ENCODE measurements at regions not wholly inside any gene's neighbourhood (a gene's known extent, or its start where the extent isn't known, plus 50 kb on each side); places are given as distances from the start of the nearest gene placed in this dataset.
"Not testable (repeated sequence)": the region's sequence is repeated elsewhere in the genome, so short reads cannot be mapped to it uniquely, and the experiment has no call there.

DNA sequence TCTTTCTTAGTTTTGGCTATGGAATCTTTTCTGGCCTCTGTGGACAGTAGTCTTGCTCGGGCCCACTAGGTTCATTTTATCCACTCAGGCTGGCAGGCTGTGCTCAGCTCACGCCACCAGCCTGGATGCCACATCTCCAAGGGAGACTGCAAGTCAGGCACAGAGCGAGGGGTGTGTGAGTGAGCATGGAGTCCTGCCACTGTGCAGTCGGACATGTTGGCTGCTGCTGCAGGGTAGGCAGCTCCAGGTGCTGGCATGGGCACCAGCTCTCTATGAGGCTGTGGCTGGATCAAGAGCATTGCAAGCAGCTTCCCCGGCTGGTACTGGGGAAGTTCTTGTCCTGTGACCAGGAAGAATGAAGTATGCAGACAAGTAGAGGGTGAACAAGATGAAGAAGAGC, 158.9 kb downstream of the PCTP start:
- no peak for DNase-seq (ENCODE audit: low read depth)

DNA sequence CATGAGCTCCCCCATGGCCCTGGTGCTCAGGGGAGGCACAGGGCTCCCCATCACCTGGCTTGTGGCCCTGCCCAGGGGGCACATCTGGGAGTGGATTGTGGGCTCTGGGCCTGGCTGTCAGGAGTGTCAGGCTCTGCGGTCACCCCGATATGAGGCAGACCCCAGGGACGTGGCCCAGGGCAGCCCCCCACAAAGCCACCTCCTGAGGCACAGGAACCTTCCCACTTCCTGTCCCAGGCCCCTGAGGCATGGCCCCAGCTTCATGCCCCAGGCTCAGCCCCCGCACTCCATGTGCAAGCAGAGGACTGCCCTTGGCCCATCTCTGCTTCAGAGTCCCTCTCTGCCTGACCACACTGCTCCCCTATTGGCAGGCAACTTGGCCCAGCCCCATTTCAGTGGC, 160.3 kb downstream of the PCTP start:
- DNase-seq (ENCODE audit: low read depth), result no peak

DNA sequence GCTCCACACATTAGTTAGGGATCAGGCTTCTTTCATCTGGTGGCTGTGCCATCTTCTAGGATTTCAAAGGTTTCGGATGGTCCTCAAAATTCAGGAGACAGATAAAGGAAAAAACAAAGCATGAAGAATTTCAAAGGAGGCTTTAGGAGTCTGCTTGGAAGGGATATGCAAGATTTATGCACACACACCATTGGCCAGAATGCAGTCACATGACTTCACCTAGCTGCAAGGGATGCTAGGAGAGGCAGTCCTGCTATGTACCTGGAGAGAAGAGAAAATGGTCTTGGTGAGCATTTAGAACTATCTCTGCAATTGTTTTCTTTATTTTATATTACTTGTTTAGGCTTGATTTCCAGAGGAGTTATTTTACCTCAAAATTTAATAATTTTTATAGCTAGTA, 174.6 kb downstream of the PCTP start:
- no peak for DNase-seq (ENCODE audit: low read depth)

DNA sequence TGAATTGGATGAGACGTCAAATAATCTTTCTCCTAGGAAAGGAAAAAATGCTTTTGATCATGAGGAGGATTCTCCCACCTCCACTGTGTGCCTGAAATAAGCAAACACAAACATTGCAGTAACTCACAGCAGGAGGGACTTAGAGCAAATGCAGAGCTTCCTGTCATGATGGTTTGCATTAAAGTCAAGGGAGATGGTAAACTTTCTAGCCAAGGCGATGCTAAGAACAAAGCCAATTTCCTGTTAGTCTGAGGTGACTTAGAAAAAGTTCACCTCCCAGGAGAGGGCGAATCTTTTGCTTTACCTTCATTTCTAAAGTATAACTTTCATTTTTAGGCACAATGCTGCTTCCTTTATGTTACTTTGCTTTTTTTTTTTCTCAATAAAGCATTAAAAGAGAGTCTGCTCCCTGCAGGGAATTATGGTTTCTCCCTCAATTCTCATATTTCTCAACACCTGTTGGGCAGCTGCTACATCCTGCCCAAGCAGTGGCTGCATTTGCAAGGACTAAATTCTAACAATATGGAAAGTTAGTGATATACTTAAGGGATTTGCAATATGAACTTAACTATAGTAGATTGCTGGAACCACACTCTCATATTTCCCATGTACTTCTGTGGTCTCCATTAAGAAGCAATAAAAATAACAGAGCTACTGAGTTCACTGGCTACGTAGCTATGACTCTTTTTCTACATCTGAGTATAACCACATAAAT, 175.6 kb downstream of the PCTP start:
- DNase-seq (ENCODE audit: low read depth), result no peak

DNA sequence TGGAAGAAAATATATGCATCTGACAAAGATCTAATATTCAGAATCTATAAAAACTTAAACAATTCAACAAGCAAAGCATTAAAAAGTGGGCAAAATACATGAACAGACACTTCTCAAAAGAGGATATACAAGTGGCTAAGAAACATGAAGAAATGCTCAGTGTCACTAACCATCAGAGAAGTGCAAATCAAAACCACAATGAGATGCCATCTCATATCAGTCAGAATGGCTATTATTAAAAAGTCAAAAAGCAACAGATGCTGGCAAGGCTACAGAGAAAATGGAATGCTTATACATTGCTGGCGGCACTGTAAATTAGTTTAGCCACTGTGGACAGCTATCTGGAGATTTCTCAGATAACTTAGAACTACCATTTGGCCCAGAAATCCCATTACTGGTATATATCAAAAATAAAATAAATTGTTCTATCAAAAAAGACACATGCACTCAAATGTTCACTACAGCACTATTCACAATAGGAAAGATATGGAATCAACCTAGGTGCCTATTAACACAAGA, 179.5 kb downstream of the PCTP start:
- no peak for DNase-seq (ENCODE audit: low read depth)

DNA sequence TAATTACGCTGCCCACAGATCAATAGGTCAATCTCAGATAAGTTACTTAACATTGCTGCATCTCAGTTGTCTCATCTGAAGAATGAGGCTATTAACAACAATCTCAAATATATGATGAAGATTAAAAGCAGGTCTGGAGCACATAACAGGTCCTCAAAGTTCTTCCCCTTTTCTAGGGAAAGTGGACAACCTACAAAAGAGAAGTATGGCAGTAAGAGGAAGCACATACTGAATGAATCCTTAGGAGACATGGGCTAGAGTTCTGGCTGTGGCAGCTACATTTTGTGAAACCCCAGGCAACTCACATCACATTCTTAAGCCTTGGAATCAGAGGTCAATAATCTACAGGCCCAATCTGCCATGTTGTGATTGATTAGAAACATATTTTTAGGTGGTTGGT, 180.6 kb downstream of the PCTP start:
- DNase-seq (ENCODE audit: low read depth), result no peak

DNA sequence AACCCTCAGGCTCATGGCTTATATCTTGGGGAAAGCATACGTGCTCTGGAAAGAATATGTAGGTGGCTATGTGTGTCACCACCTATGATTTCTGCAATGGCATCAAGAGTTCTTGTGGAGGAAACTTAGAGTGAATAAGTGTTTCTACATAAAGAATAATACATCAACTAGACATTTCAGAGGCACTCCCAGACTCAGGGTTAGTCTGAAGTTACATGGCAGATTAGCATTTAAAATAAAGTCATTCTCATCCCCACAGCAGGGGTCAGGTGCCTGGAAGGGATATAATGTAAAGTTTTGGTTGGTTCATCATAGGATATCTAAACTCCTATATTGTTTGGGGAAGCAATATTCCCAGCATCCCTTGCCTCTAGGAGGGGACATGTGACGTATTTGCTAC, 182.1 kb downstream of the PCTP start:
- DNase-seq (ENCODE audit: low read depth), result no peak

DNA sequence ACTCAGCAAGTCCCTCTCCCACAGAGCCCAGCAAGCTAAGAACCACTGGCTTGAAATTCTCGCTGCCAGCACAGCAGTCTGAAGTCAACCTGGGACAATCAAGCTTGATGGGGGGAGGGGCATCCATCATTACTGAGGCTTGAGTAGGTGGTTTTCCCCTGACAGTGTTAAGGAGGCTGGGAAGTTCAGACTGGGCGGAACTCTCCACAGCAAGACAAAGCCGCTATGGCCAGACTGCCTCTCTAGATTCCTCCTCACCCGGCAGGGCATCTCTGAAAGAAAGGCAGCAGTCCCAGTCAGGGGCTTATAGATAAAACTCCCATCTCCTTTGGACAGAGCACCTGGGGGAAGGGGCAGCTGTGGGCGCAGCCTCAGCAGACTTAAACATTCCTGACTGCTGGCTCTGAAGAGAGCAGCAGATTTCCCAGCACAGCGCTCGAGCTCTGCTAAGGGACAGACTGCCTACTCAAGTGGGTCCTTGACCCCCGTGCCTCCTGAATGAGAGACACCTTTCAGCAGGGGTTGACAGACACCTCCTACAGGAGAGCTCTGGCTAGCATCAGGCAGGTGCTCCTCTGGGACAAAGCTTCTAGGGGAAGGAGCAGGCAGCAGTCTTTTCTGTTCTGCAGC, 188.4 kb downstream of the PCTP start:
- DNase-seq (ENCODE audit: low read depth), result not testable (repeated sequence)

DNA sequence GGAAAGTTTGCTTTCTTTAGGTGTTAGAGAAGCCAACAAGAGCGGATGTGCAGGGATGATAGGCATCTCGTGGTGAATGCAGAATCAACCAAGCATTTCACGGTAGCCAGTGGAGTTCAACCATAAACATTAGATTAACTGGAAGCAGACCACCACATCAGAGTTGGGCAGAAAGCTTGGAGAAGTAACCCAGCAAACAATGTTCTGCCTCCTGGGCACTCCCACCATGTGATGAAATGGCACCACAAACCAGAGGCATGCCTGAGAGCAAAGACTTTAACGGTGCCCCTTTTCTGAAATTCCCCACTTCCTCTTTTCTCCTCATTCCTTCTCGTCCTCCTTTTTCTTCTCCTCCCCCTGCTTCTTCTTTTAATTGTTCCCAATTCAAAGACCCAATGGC, 193.5 kb upstream of the ANKFN1 start:
- no peak for DNase-seq (ENCODE audit: low read depth)

DNA sequence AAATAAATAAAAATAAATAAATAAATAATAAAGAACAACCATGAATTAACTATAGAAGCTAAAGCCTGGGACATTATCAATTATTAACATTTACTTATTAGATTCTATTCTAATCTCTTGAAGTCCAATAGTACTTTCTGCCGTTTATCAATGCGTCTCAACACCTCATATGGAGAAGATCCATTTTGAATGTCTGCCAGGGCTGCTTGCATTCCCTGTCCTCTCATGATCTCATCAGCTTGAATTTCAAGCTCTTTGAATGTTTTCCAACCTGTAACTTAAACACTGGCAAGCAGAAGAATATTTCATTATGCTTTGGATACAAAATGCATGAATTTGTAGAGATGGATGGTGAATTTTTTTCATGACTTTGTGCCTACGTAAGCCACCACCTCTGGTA, 191.9 kb upstream of the ANKFN1 start:
- no peak for DNase-seq (ENCODE audit: low read depth)

DNA sequence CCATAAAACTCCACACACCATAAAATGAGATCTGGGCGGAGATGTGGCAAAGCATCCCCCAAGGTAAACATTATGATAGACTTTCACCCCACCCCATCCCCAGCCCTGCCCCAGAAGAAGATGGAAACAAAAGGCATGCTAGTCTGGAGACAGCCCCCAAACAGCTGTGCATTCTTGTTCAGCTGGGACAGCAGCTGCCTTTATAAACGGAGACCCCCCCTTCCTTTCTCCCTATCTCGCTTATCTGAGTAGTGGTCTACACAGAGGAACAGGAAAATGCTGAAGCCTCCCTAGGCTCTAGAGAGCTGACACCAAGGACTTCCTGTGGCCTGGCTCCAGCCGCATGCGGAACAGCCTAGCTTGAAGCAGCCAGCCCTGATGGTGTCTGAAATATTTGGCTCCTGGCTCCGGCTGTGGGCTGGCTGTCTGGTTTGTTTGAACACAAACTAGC, 190.3 kb upstream of the ANKFN1 start:
- no peak for DNase-seq (ENCODE audit: low read depth)

DNA sequence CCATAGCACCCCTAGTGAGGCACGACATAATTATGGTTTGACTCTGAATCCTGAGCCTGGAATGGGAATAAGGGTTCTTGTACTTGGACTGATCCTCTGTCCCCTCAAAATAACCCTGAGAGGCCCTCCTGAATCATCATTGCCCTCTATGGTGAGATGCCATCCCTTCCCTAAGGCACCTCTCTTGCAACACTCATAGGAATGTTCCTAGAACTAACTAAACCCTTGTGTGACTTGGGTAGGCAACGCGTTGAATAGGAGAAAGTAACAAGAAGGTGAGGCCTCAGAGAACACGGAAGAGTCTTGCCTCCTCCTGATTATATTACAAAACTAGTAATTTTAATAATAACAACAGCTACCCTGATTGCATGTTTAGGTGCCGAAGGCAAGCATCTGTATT, 189.1 kb upstream of the ANKFN1 start:
- DNase-seq (ENCODE audit: low read depth), result no peak

DNA sequence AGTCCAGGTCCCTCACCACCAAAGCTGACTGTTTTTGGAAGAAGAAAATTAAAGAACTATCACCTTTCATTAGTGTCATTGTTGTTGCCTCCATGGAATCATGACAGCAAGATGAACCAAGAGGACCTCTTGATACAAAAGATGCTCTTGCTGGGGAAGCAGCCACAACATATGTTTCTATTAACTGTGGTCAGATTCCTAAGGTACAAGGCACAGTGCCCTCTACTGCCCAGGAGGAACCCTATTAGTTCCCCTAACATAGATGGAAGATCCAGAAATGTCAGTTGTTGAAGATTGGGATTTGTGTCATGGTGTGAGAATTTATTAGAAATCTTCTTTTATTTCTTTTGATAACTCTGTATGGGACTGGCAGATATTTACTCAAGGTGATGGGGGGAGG, 188.2 kb upstream of the ANKFN1 start:
- DNase-seq (ENCODE audit: low read depth), result no peak

DNA sequence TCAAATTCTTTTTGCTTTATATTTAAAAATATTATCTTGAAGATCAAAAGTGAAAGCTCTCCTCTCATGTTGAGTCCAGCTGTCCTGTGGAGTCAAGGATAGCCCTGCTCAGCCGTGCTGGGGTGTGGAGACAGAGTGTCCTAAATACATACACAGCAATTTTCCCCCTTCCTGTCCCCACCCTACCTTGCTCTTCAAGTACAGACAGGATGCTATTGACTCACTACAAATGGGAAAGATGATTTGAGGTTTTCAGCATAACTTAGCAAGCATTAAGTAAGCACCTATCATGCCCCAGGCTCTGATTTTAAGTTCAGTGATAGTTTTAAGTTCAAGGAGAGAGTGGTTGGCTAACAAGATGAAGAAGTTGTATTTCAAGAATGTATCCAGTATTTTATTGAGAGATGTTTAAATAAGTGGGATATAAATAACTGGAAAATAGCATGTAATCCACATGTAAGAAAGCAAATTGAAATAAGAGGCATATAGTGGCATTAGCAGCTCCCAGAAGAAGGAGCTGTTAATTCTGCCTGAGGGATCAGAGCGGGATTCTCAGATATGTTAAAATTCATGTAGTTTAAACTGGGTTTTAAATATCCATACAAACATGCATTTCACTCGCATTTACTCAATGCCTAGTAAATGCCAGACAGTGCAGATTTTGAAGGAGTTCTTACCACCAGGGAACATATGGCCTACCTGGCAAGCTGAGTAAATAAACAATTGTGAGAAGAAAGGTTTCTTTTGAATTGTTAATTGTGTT, 183.5 kb upstream of the ANKFN1 start:
- DNase-seq (ENCODE audit: low read depth), result no peak

DNA sequence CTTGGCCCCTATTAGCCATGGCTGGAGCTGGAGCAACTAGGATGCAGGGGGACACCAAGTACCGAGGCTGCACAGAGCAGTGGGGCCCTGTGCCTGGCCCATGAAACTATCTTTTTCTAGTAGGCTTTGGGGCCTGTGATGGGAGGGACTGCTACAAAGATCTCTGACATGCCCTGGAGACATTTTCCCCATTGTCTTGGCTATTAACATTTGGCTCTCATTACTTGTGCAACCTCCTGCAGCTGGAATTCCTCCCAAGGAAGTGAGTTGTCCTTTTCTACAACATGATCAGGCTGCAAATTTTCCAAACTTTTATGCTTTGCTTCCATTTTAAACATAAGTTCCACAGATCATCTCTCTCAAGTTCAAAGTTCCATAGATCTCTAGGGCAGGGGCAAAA, 174.7 kb upstream of the ANKFN1 start:
- DNase-seq (ENCODE audit: low read depth), result no peak

DNA sequence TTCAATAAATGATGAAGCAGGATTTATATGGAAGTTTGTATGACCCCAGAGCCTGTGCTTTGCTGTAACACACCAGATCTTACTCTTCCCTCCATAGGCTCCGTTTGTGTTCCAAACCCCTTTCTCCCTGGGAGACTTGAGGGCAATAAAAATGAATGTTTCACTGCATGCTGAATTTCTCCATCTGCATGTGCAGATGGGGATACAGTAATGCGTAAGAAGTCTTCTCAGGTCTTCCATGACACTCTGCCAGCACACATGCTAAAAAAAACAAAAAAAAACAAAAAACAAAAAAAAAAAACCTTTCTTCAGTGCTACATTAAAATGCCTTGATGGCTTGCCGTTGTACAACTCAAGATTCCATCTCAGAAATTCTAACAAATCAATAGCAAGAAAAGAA, 170.2 kb upstream of the ANKFN1 start:
- DNase-seq (ENCODE audit: low read depth), result no peak

DNA sequence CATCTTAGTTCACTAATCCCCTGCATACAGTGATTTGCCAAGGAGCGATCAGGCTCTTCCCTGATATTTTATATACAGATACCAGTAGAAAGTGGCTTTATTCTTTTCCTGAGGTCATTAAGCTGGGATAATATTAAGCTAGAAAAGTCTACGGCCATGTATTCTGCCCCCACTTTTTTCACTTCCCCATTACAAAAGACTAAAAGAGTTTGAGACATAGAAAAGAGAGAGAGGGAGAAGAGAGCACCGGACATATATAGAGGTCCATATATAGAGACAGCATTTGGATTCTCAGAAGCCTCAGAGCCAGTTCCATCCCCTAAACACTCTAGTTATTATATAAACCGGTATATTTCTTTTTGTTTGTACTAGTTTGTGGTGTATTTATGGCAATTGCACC, 166.5 kb upstream of the ANKFN1 start:
- no peak for DNase-seq (ENCODE audit: low read depth)

DNA sequence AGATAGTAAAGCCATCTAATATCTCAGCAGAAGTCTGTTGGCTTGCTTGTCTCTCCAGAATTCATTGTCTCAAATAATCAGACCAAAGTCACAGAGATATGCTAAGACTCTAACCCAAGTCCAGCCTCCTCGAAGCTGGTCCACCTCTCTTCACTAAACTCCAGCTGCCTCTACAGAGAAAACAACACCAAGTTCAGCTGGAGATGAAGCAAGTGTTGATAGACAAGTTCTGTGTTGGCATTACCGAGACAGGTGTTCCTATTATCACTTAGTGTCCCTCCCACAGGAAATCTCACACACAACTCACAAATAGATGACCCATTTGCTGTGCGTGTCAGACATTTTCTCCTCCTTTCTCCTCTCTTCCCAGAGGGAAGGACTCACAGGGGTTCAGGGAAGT, 164.4 kb upstream of the ANKFN1 start:
- no peak for DNase-seq (ENCODE audit: low read depth)

DNA sequence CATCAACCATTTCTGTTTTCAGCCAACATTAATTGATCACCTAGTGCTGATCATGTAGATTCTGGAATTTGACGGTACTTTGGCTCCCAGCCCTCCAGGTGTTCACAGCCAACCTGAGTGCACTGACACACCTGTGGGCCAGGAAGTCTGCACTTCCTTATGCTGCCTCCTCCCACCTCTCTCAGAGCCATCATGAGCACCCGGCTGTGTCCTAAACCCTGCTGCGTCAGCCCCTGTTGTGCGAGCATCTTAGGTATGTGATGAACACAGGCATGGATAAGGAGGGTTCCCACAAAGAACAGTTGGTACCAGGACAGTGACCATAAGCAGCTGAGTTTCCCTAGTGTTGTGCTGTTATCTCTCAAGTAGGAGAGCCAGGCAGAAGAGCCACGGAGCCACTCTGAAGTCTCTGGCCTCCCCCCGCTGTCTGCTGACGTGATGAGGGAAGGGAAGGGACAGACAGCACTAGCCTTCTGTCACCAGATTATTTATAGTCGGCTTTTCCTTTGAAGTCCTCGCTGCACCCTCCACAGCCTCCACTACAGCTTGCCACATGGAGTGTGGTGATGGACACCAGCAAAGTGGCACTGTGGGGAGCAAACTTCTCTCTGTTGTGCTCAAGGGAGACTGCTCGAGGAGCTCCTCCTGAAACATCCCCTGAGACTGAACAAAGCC, 162.8 kb upstream of the ANKFN1 start:
- no peak for DNase-seq (ENCODE audit: low read depth)

DNA sequence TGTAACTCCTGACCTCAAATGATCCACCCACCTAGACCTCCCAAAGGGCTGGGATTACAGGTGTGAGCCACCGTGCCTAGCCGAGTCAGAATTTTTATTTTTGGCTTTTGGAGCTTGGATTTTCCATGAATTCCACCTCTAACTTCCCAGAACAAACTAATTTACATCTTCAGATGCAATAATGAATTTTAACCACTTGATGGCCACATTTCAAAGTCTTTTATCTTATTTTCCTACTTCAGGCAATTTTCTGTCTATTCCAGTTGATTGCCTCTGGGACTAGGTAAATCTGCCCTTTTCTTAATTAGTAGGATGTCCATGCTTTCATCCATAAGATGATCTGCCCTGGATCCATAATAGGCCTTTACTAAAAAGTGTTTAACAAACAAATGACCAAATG, 156.4 kb upstream of the ANKFN1 start:
- no peak for DNase-seq (ENCODE audit: low read depth)

DNA sequence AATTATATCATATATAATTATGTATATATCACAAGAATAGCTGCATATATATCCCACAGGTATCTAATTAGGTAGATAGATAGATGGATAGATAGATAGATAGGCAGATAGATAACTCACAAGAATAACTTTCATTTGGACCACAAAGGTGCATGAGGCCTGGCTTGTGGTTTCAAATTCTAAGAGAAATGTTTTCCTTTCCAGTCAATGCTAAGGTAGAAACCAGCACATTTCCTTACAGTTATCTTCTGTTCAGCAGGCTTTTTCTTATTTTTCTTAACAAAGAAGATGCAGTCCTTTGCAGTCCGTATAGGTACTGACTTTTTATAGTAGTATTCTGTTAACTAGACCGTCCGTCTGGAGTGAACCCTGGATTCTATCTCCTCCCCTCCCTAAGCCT, 152.9 kb upstream of the ANKFN1 start:
- no peak for DNase-seq (ENCODE audit: low read depth)

DNA sequence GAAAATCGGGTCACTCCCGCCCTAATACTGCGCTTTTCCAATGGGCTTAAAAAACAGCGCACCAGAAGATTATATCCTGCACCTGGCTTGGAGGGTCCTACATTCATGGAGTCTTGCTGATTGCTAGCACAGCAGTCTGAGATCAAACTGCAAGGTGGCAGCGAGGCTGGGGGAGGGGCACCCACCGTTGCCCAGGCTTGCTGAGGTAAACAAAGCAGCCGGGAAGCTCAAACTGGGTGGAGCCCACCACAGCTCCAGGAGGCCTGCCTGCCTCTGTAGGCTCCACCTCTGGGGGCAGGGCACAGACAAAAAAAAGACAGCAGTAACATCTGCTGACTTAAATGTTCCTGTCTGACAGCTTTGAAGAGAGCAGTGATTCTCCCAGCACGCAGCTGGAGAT, 150.6 kb upstream of the ANKFN1 start:
- DNase-seq (ENCODE audit: low read depth), result not testable (repeated sequence)
